Endodermal cell (in vitro differentiated cells): ENCODE measurements at regions not wholly inside any gene's neighbourhood (a gene's known extent, or its start where the extent isn't known, plus 50 kb on each side); places are given as distances from the start of the nearest gene placed in this dataset.
A peak's percentile ranks its signal among the peaks of the same experiment; 100 is the strongest.

Experiments used
- DNase-seq: peaks from one replicate; pipeline ENCODE4 v3.0.0-alpha.2; 2017
- H3K27ac ChIP-seq: 2 replicates; pipeline ENCODE4 v1.5.1; 2013; ENCODE audit warnings: mild to moderate bottlenecking, low read depth, low read length, moderate library complexity
- H3K27me3 ChIP-seq: 2 replicates; pipeline ENCODE4 v1.6.1; 2013; ENCODE audit warnings: mild to moderate bottlenecking, low read length, moderate library complexity; ENCODE audit not compliant: insufficient read depth, control insufficient read depth, poor library complexity, severe bottlenecking
- H3K36me3 ChIP-seq: 2 replicates; pipeline ENCODE4 v1.7.0; 2013; ENCODE audit warnings: mild to moderate bottlenecking, low read length, moderate library complexity; ENCODE audit not compliant: control insufficient read depth, insufficient read depth
- H3K4me1 ChIP-seq: one replicate; pipeline ENCODE4 v1.7.0; 2013; ENCODE audit warnings: low read length; ENCODE audit not compliant: control insufficient read depth, insufficient read depth
- H3K4me3 ChIP-seq: 2 replicates; pipeline ENCODE4 v1.5.1; 2013; ENCODE audit warnings: mild to moderate bottlenecking, low read length, moderate library complexity
- H3K9ac ChIP-seq: 2 replicates; pipeline ENCODE4 v1.6.1; 2013; ENCODE audit warnings: mild to moderate bottlenecking, low read length, moderate library complexity; ENCODE audit not compliant: poor library complexity, severe bottlenecking; ENCODE audit errors: extremely low read depth
- H3K9me3 ChIP-seq: 2 replicates; pipeline ENCODE4 v1.6.1; 2013; ENCODE audit warnings: mild to moderate bottlenecking, low read length, moderate library complexity; ENCODE audit not compliant: control insufficient read depth
- H3K27ac Mint-ChIP-seq: 2 replicates; pipeline ENCODE4 v1.8.0; 2020; ENCODE audit warnings: mixed read lengths
- H3K27me3 Mint-ChIP-seq: 2 replicates; pipeline ENCODE4 v1.8.0; 2021; ENCODE audit warnings: mild to moderate bottlenecking, mixed read lengths; ENCODE audit not compliant: insufficient read depth
- H3K36me3 Mint-ChIP-seq: 2 replicates; pipeline ENCODE4 v1.8.0; 2020; ENCODE audit warnings: low read depth, mixed read lengths
- H3K4me1 Mint-ChIP-seq: 2 replicates; pipeline ENCODE4 v1.8.0; 2020; ENCODE audit warnings: mixed read lengths
- H3K4me3 Mint-ChIP-seq: 2 replicates; pipeline ENCODE4 v1.8.0; 2020; ENCODE audit warnings: mild to moderate bottlenecking, moderate library complexity, mixed read lengths
- H3K9me3 Mint-ChIP-seq: 2 replicates; pipeline ENCODE4 v1.8.0; 2020; ENCODE audit warnings: mild to moderate bottlenecking, mixed read lengths
- CTCF ChIP-seq: fragments of 200-600 bp; sonication (generic); conservative IDR thresholded peaks from 2 replicates; pipeline ENCODE4 v1.5.0; 2021; ENCODE audit warnings: antibody characterized with exemption, mild to moderate bottlenecking
- WGBS, 2 experiments: methylation state at CpG; one replicate each; pipeline versions ENCODE4 v1.1.5 to v1.1.7; 2013; ENCODE audit warnings: missing lambda C conversion rate in 2 of 2, mixed read lengths in 1 of 2; ENCODE audit not compliant: insufficient coverage in 1 of 2, insufficient read length in 1 of 2; 5-methylcytosine and 5-hydroxymethylcytosine counted together

- H3K27me3 Mint-ChIP-seq: peaks cover 9% of the 10 kb centered on the region
- 67 to 68% methylated on average over 7 to 14 of the region's 14 CpGs for WGBS, 2 experiments
- no peaks in the 10 kb centered on the region for H3K36me3 Mint-ChIP-seq
- H3K4me1 Mint-ChIP-seq: peaks cover 26% of the 10 kb centered on the region
- H3K9me3 Mint-ChIP-seq: peaks cover 9% of the 10 kb centered on the region
- no peak overlapping the region for H3K4me3 ChIP-seq
- H3K27me3 ChIP-seq: no peaks in the 10 kb centered on the region
- H3K9ac ChIP-seq: no peak overlapping the region
- peak; percentile 57 for DNase-seq
- no peaks in the 10 kb centered on the region for H3K36me3 ChIP-seq
- H3K27ac Mint-ChIP-seq: peak overlapping the region; percentile 40
- H3K9me3 ChIP-seq: peaks cover 5% of the 10 kb centered on the region
- peak overlapping the region; percentile 69 for H3K27ac ChIP-seq
- peaks cover 4% of the 10 kb centered on the region for H3K4me1 ChIP-seq
- no peak overlapping the region for H3K4me3 Mint-ChIP-seq
- TF ChIP-seq CTCF: no peak
Measured at GRCh38 chr13:111846391-111847159, 220.4 kb upstream of the SOX1 start.

GRCh38 chr13:111847964-111848363 lies 219.0 kb upstream of the SOX1 start:
- WGBS, 2 experiments: 85 to 100% methylated on average over 2 to 3 of the region's 3 CpGs
- TF ChIP-seq CTCF: no peak

GRCh38 chr13:111850458-111850857 lies 216.5 kb upstream of the SOX1 start:
- Histone ChIP-seq H3K36me3 (no peaks in the 10 kb centered on the region), H3K9me3 (peaks cover 5% of the 10 kb centered on the region), H3K27ac (no peak overlapping the region), H3K4me1 (peaks cover 4% of the 10 kb centered on the region), H3K4me3 (no peak overlapping the region), H3K27me3 (no peaks in the 10 kb centered on the region), H3K9ac (no peak overlapping the region)
- H3K4me1 Mint-ChIP-seq: peaks cover 26% of the 10 kb centered on the region
- 87 to 96% methylated on average over 6 to 7 of the region's 7 CpGs for WGBS, 2 experiments
- H3K9me3 Mint-ChIP-seq: peaks cover 5% of the 10 kb centered on the region
- peaks cover 7% of the 10 kb centered on the region for H3K27me3 Mint-ChIP-seq
- DNase-seq: no peak
- no peak for TF ChIP-seq CTCF
- no peak overlapping the region for H3K4me3 Mint-ChIP-seq
- H3K27ac Mint-ChIP-seq: no peak overlapping the region
- H3K36me3 Mint-ChIP-seq: no peaks in the 10 kb centered on the region

More at GRCh38 chr13:111847964-111848363, 219.0 kb upstream of the SOX1 start:
- H3K27ac ChIP-seq: no peak overlapping the region
- peaks cover 5% of the 10 kb centered on the region for H3K9me3 ChIP-seq
- no peaks in the 10 kb centered on the region for H3K27me3 ChIP-seq
- Mint-ChIP-seq H3K9me3 (peaks cover 9% of the 10 kb centered on the region), H3K36me3 (no peaks in the 10 kb centered on the region), H3K4me1 (peaks cover 26% of the 10 kb centered on the region), H3K4me3 (no peak overlapping the region), H3K27me3 (peaks cover 9% of the 10 kb centered on the region), H3K27ac (no peak overlapping the region)
- no peak overlapping the region for H3K4me3 ChIP-seq
- no peaks in the 10 kb centered on the region for H3K36me3 ChIP-seq
- no peak for DNase-seq
- H3K4me1 ChIP-seq: peaks cover 4% of the 10 kb centered on the region
- H3K9ac ChIP-seq: no peak overlapping the region
